Stromal cell of bone marrow (primary cell): ENCODE measurements at regions not wholly inside any gene's neighbourhood (a gene's known extent, or its start where the extent isn't known, plus 50 kb on each side); places are given as distances from the start of the nearest gene placed in this dataset.

ENCODE experiments used
- DNase-seq: peaks from one replicate; pipeline ENCODE4 v3.0.0-alpha.2; 2012; ENCODE audit warnings: low read depth

DNA sequence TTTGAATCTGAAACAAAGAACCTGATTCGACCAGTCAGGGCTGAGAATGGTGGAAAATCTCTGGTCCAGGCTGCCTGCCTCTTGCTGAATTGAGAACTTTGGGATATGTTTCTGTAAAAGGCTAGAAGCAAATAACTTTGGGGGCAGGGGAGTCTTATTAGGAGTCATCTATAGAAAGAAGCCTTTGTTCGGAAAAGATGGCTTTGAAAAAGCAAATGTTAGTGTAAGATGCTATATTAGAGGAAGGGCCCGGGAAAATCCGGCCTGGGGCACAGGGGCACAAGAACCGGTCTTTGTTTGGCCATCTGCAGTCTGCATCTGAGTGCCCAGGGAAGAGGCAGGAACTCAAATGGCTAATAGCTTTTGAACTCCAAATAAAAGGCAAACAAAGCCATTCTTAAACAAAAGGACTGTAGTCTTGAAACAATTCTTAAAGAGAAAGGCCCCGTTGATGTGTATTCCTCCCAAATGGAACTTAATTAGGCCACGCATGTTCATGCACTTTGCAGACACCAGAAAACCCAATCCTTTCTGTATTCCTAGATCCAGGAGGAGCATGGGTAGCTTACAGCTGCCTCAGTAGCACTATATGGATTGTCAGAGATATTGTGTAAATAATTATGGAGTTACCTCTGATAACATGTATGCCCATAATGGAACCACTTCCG, 180.0 kb upstream of the ARL4C start:
- DNase-seq: no peak

DNA sequence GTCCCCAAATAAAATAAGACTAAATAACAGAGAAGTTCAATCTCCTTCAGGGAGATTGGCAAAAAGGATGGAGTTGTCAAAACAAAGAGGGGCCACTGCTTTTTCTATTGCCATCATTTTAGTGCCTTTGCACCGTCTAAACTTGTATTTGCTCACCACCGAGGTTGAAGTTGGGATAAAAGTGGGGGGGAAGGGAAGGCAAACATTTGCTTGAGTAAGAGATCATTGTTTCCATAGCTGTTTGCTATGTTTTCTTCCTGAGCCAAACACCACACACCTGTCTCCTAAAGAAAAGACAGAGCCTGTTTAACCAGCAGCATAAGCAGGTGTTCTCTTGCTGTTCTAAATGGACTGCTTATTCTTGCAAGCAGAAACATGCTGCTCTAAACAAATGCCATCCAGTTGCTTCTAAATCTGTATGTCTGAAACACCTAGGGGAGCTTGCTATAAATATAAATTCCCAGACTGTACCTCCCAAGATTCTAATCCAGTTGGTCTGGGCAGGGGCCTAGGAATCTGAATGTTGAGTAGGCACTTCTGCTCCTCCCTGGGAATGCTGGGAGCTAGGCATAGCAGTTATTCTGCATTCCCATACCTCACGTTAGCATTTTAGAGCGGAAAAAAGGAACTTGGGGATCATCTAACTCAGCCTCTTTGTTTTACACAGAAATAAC, 179.4 kb upstream of the ARL4C start:
- no peak for DNase-seq

DNA sequence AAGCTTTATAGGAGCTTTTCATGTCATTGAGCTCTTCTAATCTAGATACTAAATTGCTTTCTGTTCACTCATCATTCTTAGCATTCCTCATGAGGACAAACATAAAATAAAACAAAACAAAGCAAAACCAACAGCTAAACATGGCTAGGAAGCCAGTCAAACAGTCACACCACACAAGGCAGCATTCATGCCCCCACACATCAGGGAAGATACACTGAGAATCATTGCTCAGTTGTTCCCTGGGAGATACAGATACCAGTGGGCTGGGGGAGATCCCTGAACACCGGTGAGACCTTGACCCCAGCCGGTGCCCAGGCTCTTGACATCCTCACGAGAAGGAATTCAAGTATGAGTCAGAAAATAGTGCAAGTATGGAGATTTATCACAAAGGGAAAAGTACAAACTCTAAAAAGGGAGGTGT, 177.9 kb upstream of the ARL4C start:
- DNase-seq: no peak

DNA sequence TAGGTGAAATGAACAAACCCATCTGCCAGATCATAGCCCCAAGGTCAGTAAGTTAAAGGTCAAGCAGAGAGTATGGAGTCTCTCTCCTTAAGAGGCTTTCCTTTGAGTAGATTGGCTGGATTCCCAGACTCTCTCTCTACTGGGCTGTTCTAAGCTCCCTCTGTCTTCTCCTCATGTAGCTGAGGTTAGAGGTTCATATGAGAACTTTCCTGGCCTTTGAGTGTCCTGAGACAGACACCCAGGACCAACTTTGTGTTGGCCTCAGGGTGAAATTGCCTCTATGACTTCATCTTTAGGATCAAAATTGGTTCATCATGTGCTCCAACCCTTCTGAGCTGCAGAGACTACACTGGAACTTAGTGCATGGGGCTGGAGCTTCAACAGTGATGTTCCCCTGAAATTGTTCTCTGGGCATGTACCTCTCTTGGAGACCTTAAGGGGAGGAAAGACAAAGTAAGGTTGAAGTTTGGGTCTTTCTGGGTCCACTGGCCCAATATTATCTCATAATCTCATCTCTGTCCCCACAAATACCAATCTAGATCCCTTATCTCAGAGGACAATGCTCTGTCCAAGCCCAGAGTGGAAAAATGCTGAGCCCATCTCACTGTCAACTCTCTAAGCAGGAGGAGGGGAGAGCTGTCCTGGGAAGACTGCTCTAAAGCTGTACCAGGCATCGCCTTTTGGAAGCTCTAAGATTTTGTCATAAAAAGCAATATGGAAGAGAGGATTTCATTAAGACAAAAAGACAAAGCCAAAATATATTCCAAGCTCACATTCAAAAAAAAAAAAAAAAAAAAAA, 177.3 kb upstream of the ARL4C start:
- DNase-seq: no peak

DNA sequence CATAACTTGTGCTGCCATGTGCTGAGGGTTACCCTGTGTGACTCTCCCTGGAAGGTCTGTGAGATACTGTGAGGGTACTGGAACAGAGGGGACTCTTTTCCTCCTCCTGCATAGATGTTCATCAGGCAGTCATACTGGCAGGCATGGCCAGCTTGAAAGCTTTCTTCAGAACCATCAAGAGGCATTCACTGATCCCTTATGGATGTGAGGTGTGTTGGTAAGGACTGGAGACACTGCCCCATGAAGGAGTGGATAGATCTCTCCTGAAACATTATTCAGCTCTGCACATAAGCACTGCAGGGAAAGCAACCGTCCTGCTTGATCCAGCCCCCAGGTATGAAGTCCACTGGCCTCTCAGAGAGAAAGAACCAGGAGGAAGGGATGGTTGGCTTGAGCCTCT, 176.6 kb upstream of the ARL4C start:
- DNase-seq: no peak

DNA sequence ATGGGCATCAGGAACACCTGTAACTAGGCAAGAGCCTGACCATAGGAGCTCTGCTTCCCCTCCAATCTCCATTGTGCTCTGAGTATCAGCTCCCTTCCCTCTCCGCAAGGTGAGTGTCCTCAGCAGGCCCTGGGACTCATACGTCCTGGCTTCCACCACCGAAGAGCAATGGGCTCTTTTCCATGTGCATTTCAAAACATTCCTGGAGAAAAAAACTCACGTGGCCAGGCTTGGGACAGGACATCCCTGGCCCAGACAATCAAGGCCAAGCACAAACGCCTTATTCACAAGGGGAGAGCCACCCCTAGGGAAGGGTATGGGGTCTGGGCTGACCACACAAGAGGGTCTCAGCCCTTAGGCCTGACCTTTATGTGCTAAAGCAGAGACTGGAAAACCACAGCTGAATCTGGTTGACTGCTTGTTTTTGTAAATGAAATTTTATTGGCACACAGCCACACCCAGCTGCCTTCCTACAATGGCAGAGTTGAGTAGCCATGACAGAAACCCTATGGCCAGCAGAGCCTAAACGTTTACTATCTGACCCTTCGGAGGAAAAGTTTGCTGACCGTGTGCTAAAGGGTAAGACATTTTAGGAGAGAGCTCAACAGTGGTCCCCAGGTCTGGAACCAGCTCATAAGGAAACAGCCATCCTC, 175.7 kb upstream of the ARL4C start:
- no peak for DNase-seq

DNA sequence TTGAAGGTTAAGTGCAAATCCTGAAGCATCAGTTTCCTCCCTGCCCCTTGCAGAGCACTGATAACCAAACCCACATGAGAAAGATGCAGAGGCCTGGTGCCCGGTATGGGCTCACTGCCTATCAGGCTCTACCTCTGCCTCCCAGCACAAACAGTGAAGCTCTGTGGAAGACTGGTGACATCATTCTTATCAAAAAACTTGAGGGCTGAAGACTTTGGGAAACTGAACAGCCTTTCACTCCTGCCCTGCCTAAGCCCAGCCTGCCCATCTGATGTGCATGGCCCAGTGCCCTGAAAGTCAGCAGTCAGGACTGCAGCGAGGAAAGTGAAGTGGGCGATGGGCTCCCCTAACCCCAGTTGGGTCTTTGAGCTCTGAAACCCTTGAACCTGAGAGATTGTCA, 174.8 kb upstream of the ARL4C start:
- no peak for DNase-seq

DNA sequence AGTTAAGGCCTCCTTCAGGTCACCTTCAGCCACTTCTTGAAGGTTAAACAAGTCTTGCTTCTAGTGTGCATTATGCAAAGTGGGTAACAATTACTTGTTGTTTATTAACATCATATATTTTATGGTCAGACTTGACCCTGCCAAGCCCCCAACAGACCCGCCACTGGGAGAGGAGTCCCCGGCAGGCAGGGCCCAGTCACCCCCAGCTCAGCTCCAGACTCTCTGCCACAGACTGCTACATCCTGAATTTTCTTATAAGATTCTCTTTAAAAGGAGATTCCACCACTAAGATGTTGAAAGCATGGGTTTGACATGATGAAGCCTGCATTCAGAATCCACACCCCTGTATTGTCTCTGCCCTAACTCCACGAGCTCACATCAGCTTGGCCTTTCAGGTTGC, 174.3 kb upstream of the ARL4C start:
- no peak for DNase-seq

DNA sequence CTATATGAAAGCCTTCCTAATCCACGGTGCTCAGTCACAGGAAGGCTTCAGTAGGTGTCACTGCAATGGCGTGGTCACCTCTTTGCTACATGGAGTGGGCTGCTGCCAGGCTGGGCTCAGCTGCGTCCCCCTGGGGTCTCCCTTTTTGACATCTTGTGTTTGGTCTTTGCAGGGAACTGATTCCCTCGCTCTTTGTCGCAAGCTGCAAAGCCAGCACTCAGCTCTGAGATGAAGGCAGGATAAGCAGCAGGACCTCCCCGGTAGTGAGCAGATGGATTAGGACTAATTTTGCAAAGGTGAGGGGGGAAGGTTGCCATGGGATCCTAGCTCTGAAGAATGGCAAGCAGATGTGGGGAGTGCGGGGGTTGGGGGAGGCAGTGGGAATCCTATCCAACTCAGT, 173.9 kb upstream of the ARL4C start:
- DNase-seq: no peak

DNA sequence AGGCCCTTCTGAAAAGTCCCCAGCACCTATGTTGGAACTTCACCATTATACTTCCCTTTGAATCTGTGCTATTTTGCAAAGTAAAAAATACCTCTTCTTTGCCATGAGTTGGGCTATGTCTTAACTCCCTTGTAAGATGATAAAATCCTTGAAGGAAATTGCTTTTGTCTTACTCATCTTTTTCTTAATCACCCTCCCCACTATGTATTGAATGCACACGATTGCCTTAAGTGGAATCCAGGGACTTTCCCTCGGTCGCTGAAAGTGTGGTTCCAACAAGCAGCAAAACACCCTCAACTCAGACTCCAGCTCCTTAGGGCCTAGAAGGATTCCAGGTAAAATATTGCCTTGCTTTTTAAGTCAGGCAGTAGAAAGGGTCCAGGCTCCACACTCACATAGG, 173.2 kb upstream of the ARL4C start:
- DNase-seq: no peak

DNA sequence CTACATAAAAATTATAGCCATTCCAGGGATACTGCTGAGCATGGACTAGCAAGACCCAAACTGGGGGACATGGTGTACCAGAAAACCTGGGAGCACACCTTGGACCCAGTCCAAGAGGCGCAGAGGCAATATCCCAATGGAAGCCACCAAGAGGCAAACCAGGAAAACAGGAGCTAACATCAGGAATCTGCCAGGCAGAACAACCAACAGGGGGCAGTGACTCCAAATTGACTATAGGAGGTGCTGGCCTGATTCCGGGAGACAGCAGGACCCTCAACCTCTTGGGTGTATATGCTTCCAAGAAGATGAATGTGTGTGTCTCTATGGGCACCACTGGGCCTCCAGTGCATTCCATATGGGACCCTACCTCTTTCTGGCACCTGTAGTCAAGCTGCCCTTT, 172.7 kb upstream of the ARL4C start:
- DNase-seq: no peak

DNA sequence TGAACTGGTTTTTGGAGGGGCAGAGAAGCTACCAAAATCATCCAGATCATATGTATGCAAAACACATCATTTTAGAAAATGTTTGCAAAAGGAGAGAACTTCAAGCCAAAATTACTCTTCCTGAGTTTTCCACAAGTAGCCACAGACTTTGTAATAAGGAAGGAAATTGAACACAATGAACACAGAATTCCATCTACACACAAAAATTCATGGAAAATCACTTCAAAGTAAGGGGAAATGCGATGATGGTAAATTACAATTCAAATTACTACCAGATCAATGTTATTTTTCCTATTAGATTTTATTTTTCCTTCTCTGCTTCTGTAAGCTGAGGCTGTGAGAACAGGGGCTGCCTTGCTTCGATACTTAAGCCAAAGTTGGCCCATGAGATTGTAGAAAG, 172.1 kb upstream of the ARL4C start:
- DNase-seq: no peak

DNA sequence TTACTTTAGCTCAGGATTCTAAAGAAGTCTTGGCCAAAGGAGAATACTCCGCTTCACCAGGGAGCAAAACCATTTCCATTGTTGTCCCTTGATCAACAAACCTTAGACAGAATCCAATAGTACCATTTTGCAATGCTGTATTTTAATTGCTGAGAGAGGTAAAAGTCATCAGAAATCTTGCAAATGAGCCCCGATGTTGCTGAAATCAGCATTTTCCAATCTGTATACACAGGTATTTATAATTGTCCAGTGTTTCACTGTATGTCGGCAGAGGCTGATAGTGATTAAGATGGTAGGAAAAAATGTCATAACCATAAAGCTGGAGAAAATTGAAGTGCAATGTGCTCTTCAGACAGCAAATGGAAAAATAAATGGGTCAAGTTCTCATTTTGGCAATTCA, 170.0 kb upstream of the ARL4C start:
- DNase-seq: no peak

DNA sequence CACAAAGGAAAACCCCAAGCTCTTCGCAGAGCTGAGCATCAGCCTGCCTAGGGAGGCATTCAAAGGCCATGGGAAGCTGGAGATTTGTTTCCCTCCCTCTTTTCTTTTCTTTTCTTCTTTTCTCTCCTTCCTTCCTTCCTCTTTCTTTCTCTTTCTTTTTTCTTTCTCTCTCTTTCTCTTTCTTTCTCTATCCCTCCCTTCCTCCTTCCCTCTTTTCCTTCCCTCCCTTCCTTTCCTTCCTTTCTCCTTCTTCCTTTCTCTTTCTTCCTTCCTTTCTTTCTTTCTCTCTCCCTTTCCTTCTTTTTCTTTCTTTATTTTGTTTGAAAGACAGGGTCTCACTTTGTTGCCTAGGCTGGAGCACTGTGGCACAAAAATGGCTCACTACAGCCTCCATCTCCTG, 168.4 kb upstream of the ARL4C start:
- no peak for DNase-seq

DNA sequence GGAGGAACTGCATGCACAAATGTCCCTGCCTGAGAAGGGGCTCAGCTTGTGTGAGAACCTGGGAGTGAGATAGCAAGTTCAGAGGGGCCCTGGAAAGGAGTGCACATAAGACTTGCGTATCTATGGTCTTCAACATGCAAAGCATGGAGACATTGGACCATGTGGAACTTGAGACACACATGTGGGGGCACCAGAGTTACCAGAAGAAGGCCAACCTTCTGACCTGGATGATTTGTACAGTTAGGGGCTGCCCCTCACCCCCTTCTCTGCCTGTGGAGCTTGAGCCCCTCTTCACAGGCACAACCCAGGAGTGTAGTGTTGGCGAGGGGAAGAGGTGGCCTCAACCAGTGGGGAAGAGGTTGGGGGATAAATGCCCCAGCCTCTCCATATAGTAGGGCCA, 165.0 kb upstream of the ARL4C start:
- DNase-seq: no peak

DNA sequence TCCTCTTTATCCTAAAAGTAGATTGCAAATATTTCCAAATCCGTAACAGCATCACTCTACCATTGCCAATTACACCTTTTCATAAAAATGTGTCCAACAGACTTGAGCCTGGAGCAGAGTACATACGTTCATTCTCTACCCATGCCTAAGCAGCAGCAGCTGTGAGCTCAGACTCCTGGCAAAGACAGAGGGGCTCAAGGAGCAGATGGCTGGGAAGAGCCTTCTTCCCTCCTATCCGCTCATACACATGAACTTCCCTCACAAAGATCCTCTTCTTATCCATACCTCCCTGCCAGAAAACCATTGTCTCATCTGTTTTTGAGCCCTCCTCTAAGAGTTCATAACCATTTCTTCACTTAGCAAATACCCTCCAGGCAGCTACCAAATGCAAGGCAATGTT, 164.3 kb upstream of the ARL4C start:
- no peak for DNase-seq

DNA sequence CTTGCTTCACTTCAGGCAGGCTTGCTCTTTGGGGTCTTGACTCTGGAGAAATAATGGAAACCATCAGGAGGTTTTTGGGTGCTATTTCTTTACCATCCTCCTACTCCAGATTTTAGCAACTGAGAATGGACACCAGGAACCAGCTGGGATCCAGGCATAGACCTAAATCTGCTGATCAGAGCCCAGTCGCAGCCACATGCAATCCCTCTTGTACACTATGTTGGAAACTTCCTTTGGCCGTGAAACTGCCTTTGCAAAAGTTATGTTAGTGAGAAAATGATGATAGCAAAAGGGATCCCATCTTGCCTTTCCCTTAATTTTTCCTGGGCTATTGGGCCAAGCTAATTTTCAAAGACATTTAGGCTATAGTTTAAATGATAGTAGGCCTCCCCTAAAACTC, 158.8 kb upstream of the ARL4C start:
- no peak for DNase-seq

DNA sequence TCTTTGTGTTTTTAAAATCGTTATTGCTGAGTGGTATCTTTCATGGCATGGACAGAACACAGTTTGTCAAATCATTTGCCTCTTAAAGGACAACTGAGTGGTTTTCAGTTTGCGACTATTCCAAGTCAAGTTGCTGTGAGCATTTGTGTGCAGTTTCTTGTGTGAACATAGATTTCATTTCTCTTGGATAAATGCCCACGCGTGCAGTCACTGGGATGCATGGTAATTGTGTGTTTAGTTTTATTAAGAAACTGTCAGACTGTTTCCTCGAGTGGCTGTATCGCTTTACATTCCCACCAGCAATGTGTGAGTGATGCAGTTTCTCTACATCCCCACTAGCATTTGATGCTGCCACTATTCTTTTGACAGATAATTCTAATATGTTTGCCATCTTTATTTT, 154.0 kb upstream of the ARL4C start:
- DNase-seq: no peak

DNA sequence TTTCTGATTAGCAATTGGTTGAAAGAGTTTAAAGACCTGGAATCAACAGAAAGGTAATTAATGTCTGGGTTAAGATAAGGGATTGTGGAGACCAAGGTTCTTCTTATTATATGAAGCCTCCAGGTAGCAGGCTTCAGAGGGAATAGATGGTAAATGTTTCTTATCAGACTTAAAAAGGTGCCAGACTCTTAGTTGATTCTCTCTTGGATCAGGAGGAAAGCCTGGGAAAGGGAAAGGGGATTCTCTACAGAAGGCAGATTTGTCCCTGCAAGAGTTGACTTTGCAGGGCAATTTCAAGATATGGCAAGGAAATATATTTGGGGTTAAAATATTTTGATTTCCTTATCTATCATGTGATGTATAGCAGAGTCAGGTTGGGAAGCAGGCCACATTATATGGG, 153.1 kb upstream of the ARL4C start:
- DNase-seq: no peak

DNA sequence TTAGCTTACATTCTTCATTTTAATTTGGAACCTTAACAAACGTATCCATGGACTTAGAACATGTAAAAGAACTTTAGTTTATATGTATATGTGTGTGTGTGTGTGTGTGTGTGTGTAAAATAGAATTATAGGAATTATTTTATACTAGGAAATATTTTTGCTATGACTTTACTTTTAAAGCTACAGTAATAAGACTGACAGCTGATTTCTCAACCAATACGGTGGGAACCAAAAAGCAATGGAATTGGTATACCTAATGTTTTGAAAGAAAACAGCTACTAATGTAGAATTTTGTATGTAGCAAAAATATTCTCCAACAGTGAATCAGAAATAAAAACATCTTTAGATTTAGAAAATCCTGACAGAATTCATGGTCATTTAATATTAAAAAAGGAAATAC, 146.5 kb upstream of the ARL4C start:
- DNase-seq: no peak

DNA sequence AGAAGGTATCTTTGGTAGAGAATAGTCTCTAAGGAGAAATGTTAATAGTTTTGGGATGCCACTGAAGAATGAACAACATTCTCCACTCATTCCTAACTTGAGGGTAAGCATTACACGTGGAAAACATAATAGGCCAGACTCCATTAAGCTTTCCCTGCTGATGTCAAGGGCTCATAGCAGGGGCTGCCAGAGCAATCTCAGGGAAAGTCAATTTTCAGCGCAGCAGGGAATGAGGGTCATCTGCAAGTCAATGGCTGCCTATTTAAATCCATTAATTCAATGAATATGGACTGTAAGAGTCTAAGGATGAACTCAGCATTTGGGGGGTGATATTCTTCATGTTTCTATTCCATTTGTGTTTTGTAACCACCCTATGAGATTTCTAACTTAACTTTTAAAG, 144.2 kb upstream of the ARL4C start:
- no peak for DNase-seq

DNA sequence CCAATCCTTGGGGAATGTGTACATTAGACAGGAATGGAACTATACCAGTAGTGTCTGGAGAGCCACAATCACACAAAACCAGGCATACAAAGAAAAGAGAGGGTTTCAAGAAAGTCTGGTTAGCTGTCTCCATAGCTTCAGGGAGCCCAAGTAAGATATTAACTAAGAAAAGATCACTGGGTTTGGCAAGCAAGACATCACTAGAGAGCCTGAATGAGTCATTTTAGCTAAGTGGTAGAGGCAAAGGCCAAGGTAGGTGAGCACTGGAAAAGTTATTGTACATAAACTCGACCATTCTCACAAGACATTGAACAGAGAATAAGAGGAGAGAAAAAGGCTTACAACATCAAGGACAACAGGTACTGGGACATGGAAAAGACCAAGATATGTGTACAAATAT, 143.8 kb upstream of the ARL4C start:
- DNase-seq: no peak

DNA sequence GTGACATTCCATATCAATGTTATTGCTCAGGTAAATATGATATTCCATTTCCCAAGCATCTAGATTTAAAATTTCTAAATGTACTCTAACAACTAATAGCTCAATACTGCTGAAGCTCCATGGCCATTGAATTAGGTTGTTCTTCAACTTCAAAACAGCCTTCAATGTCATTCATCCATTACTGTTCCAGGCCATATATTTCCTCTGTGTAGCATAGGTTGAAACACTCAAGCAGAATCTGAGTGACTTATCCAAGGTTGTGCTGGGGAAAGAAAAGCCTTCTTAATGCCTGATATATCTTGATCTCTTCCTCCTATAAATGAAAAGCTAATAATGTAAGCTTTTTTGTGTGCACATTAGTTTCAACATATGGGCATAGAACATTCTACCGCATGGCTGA, 142.1 kb upstream of the ARL4C start:
- no peak for DNase-seq
